Gastroesophageal sphincter (tissue), 4 donors: ENCODE measurements at regions not wholly inside any gene's neighbourhood (a gene's known extent, or its start where the extent isn't known, plus 50 kb on each side); places are given as distances from the start of the nearest gene placed in this dataset.

ENCODE experiments used
- ATAC-seq: fragments of 150-250 bp; one replicate; pipeline ENCODE4 v1.9.1; 2016; ENCODE audit warnings: mild to moderate bottlenecking, moderate library complexity
- H3K27ac ChIP-seq, 4 donors: fragments of 200-600 bp; sonication (generic) in 3 of 4; 1 replicate in 3 of 4; 2 replicates in 1 of 4; pipeline ENCODE4 v1.5.1; 2016 to 2019
- H3K27me3 ChIP-seq: fragments of 200-600 bp; sonication (generic); one replicate; pipeline ENCODE4 v1.5.1; 2019
- H3K36me3 ChIP-seq, 2 donors: fragments of 200-600 bp; sonication (generic); one replicate each; pipeline ENCODE4 v1.5.1; 2019; ENCODE audit warnings: control low read depth in 1 of 2
- H3K4me1 ChIP-seq, 3 donors: fragments of 200-600 bp; sonication (generic); 1 replicate in 2 of 3; 2 replicates in 1 of 3; pipeline ENCODE4 v1.5.1; 2016 to 2019; ENCODE audit warnings: control low read depth in 2 of 3
- H3K4me3 ChIP-seq, 2 donors: fragments of 200-600 bp; sonication (generic); one replicate each; pipeline ENCODE4 v1.5.1; 2019; ENCODE audit warnings: mild to moderate bottlenecking in 1 of 2, moderate library complexity in 1 of 2
- H3K9me3 ChIP-seq, 3 donors: fragments of 200-600 bp; sonication (generic); one replicate each; pipeline ENCODE4 v1.5.1; 2017 to 2019; ENCODE audit warnings: control low read depth in 2 of 3
- CTCF ChIP-seq, 4 experiments: fragments of 200-600 bp in 2 of 4; fragments of 450-650 bp in 2 of 4; sonication (generic) in 1 of 4; IDR thresholded peaks; one replicate each; pipeline ENCODE4 v1.5.1; 2017 to 2019; ENCODE audit warnings: antibody characterized with exemption in 4 of 4, mild to moderate bottlenecking in 2 of 4, moderate library complexity in 2 of 4
- EP300 ChIP-seq: sonication (generic); formaldehyde crosslinking; IDR thresholded peaks from one replicate; pipeline ENCODE4 v1.6.1; 2017; ENCODE audit warnings: antibody characterized with exemption, mild to moderate bottlenecking
- POLR2A ChIP-seq, 2 donors: fragments of 450-650 bp; IDR thresholded peaks; one replicate each; pipeline ENCODE4 v1.6.1; 2017; ENCODE audit warnings: antibody characterized with exemption in 2 of 2, mild to moderate bottlenecking in 2 of 2, moderate library complexity in 1 of 2
- POLR2AphosphoS5 ChIP-seq: sonication (generic); formaldehyde crosslinking; IDR thresholded peaks from one replicate; pipeline ENCODE4 v1.6.1; 2017; ENCODE audit warnings: antibody characterized with exemption
- WGBS, 2 donors: methylation state at CpG; one replicate each; pipeline ENCODE4 v1.1.5; 2018; ENCODE audit warnings: low coverage in 1 of 2; 5-methylcytosine and 5-hydroxymethylcytosine counted together

- Histone ChIP-seq H3K27me3 (peaks cover 4% of the 10 kb centered on the region), H3K4me1 (no peaks in the 10 kb centered on the region), H3K27ac (no peak overlapping the region), H3K36me3 (no peaks in the 10 kb centered on the region), H3K9me3 (no peaks in the 10 kb centered on the region), H3K4me3 (no peak overlapping the region)
- no peak for ATAC-seq
- no peak for TF ChIP-seq EP300
- TF ChIP-seq POLR2AphosphoS5 = no peak
- TF ChIP-seq POLR2A (IDR thresholded peaks at IDR 0.05) = no peak
- TF ChIP-seq CTCF (IDR thresholded peaks at IDR 0.05) = no peak
- 64 to 68% methylated on average over 4 to 21 of the region's 27 CpGs for WGBS, 2 donors
Observed at GRCh38 chr11:13141731-13142709, 132.9 kb downstream of the RASSF10 start.

- no peak for ATAC-seq
- H3K4me3 ChIP-seq = no peak overlapping the region
- H3K4me1 ChIP-seq = no peaks in the 10 kb centered on the region
- no CpG with 5 or more reads among the region's 1 CpG for WGBS, 2 donors
- no peaks in the 10 kb centered on the region for H3K36me3 ChIP-seq
- no peak overlapping the region for H3K27ac ChIP-seq
- TF ChIP-seq POLR2AphosphoS5 (no peak), CTCF (IDR thresholded peaks at IDR 0.05) (no peak), EP300 (no peak), POLR2A (IDR thresholded peaks at IDR 0.05) (no peak)
- peaks cover 4% of the 10 kb centered on the region for H3K27me3 ChIP-seq
- H3K9me3 ChIP-seq = no peaks in the 10 kb centered on the region
Observed at GRCh38 chr11:13143486-13144297, 133.9 kb upstream of the BMAL1 start.

- 71 to 73% methylated on average over 1 to 2 of the region's 2 CpGs for WGBS, 2 donors
- ATAC-seq = no peak
- Histone ChIP-seq H3K27me3 (peaks cover 4% of the 10 kb centered on the region), H3K4me1 (no peaks in the 10 kb centered on the region), H3K36me3 (no peaks in the 10 kb centered on the region), H3K4me3 (no peak overlapping the region), H3K9me3 (no peaks in the 10 kb centered on the region), H3K27ac (no peak overlapping the region)
- TF ChIP-seq EP300 (no peak), POLR2AphosphoS5 (no peak), POLR2A (IDR thresholded peaks at IDR 0.05) (no peak), CTCF (IDR thresholded peaks at IDR 0.05) (no peak)
Observed at GRCh38 chr11:13145461-13145860, 132.1 kb upstream of the BMAL1 start.

- Histone ChIP-seq H3K4me1 (no peaks in the 10 kb centered on the region), H3K36me3 (no peaks in the 10 kb centered on the region), H3K27ac (no peak overlapping the region), H3K9me3 (no peaks in the 10 kb centered on the region), H3K4me3 (no peak overlapping the region), H3K27me3 (no peaks in the 10 kb centered on the region)
- no peak for ATAC-seq
- TF ChIP-seq EP300 = no peak
- TF ChIP-seq CTCF (IDR thresholded peaks at IDR 0.05) = no peak
- TF ChIP-seq POLR2A (IDR thresholded peaks at IDR 0.05) = no peak
- no peak for TF ChIP-seq POLR2AphosphoS5
- 54 to 73% methylated on average over 2 of the region's 2 CpGs for WGBS, 2 donors
Observed at GRCh38 chr11:13149991-13150390, 127.6 kb upstream of the BMAL1 start.
